ENCODE measurements at regions not wholly inside any gene's neighbourhood (a gene's known extent, or its start where the extent isn't known, plus 50 kb on each side); places are given as distances from the start of the nearest gene placed in this dataset.

DNA sequence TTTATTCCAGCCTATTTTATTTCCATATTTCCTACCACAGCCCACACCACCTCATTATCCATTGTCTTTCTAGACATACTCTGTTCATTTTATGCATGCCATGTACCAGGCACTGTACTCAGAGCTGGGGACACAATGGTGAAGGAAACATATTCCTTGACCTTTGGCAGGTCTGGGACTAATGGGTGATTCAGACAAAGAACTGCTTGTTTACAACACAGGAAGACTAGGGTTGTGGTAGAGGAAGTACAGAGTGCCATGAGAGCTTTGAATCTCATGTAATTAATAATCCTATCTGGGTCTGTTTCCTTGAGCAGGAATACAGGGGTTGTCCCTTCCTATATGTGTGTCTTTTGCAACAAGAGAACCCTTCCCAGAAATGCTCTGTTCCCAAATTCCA is 75.1 kb upstream of the NUDT10 start:
- ChIA-PET CTCF (no interaction called here), RAD21 (ENCODE audit: unreplicated experiment) (no interaction called here), POLR2A (no interaction called here), SMC1A (ENCODE audit: uncharacterized antibody, unreplicated experiment) (no interaction called here)
- ATAC-seq = no peak
- Histone ChIP-seq H3K36me3 (ENCODE audit: control insufficient read depth in 2 of 2, insufficient read depth in 2 of 2, low read length in 1 of 2) (no peaks in the 10 kb centered on the region), H3K79me2 (ENCODE audit: control insufficient read depth, insufficient read depth, low read length) (no peaks in the 10 kb centered on the region), H3K9ac (ENCODE audit: control insufficient read depth, insufficient read depth, low read length) (no peak overlapping the region), H3K4me3 (no peak overlapping the region), H3K4me1 (ENCODE audit: control insufficient read depth, insufficient read depth, low read length) (no peaks in the 10 kb centered on the region), H2AFZ (ENCODE audit: control insufficient read depth, low read depth, low read length) (no peak overlapping the region), H3K4me2 (ENCODE audit: control insufficient read depth, insufficient read depth) (no peak overlapping the region), H3K27me3 (replicated peaks in 1 of 2; ENCODE audit: control insufficient read depth in 2 of 2, insufficient read depth in 2 of 2, low read length in 1 of 2) (no peaks in the 10 kb centered on the region), H3K27ac (ENCODE audit: control insufficient read depth, insufficient read depth) (no peak overlapping the region), H4K20me1 (ENCODE audit: control insufficient read depth, insufficient read depth) (no peaks in the 10 kb centered on the region), H3K9me3 (replicated peaks; ENCODE audit: control insufficient read depth, insufficient read depth, low read length) (no peaks in the 10 kb centered on the region)
- intact Hi-C loops (cut with micrococcal nuclease; ENCODE audit: unreplicated experiment) (no loop called here), in situ Hi-C loops (cut with MboI) (no loop called here)
- no TSS peak for BruUV-seq (replicated peaks)
- FAIRE-seq = no peak
- DNase-seq (ENCODE audit: low read depth, low spot score) = no peak
- TF ChIP-seq, protein P1, sequence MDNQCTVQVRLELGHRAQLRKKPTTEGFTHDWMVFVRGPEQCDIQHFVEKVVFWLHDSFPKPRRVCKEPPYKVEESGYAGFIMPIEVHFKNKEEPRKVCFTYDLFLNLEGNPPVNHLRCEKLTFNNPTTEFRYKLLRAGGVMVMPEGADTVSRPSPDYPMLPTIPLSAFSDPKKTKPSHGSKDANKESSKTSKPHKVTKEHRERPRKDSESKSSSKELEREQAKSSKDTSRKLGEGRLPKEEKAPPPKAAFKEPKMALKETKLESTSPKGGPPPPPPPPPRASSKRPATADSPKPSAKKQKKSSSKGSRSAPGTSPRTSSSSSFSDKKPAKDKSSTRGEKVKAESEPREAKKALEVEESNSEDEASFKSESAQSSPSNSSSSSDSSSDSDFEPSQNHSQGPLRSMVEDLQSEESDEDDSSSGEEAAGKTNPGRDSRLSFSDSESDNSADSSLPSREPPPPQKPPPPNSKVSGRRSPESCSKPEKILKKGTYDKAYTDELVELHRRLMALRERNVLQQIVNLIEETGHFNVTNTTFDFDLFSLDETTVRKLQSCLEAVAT (IDR thresholded peaks at IDR 0.05) = no peak
- TF ChIP-seq SMAD5 (IDR thresholded peaks at IDR 0.05; ENCODE audit: low read depth) (no peak), YBX1 (IDR thresholded peaks at IDR 0.05) (no peak), CBX5 (IDR thresholded peaks at IDR 0.05; ENCODE audit: low read depth) (no peak), RCOR1 (conservative IDR thresholded peaks at IDR 0.05; ENCODE audit: low read depth, low read length) (no peak), ZBED1 (IDR thresholded peaks at IDR 0.05; ENCODE audit: borderline replicate concordance) (no peak), NRF1 (conservative IDR thresholded peaks at IDR 0.05; ENCODE audit: low read depth, low read length) (no peak), SP1 (IDR thresholded peaks at IDR 0.05; ENCODE audit: low read depth, low read length) (no peak)
- TF ChIP-seq, protein P2, sequence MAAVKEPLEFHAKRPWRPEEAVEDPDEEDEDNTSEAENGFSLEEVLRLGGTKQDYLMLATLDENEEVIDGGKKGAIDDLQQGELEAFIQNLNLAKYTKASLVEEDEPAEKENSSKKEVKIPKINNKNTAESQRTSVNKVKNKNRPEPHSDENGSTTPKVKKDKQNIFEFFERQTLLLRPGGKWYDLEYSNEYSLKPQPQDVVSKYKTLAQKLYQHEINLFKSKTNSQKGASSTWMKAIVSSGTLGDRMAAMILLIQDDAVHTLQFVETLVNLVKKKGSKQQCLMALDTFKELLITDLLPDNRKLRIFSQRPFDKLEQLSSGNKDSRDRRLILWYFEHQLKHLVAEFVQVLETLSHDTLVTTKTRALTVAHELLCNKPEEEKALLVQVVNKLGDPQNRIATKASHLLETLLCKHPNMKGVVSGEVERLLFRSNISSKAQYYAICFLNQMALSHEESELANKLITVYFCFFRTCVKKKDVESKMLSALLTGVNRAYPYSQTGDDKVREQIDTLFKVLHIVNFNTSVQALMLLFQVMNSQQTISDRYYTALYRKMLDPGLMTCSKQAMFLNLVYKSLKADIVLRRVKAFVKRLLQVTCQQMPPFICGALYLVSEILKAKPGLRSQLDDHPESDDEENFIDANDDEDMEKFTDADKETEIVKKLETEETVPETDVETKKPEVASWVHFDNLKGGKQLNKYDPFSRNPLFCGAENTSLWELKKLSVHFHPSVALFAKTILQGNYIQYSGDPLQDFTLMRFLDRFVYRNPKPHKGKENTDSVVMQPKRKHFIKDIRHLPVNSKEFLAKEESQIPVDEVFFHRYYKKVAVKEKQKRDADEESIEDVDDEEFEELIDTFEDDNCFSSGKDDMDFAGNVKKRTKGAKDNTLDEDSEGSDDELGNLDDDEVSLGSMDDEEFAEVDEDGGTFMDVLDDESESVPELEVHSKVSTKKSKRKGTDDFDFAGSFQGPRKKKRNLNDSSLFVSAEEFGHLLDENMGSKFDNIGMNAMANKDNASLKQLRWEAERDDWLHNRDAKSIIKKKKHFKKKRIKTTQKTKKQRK (IDR thresholded peaks at IDR 0.05; ENCODE audit: low read depth, low read length) = no peak
- TF ChIP-seq, protein P3, sequence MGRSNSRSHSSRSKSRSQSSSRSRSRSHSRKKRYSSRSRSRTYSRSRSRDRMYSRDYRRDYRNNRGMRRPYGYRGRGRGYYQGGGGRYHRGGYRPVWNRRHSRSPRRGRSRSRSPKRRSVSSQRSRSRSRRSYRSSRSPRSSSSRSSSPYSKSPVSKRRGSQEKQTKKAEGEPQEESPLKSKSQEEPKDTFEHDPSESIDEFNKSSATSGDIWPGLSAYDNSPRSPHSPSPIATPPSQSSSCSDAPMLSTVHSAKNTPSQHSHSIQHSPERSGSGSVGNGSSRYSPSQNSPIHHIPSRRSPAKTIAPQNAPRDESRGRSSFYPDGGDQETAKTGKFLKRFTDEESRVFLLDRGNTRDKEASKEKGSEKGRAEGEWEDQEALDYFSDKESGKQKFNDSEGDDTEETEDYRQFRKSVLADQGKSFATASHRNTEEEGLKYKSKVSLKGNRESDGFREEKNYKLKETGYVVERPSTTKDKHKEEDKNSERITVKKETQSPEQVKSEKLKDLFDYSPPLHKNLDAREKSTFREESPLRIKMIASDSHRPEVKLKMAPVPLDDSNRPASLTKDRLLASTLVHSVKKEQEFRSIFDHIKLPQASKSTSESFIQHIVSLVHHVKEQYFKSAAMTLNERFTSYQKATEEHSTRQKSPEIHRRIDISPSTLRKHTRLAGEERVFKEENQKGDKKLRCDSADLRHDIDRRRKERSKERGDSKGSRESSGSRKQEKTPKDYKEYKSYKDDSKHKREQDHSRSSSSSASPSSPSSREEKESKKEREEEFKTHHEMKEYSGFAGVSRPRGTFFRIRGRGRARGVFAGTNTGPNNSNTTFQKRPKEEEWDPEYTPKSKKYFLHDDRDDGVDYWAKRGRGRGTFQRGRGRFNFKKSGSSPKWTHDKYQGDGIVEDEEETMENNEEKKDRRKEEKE (IDR thresholded peaks at IDR 0.05) = no peak
- TF ChIP-seq, protein P4, sequence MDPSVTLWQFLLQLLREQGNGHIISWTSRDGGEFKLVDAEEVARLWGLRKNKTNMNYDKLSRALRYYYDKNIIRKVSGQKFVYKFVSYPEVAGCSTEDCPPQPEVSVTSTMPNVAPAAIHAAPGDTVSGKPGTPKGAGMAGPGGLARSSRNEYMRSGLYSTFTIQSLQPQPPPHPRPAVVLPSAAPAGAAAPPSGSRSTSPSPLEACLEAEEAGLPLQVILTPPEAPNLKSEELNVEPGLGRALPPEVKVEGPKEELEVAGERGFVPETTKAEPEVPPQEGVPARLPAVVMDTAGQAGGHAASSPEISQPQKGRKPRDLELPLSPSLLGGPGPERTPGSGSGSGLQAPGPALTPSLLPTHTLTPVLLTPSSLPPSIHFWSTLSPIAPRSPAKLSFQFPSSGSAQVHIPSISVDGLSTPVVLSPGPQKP (IDR thresholded peaks at IDR 0.05; ENCODE audit: low read depth, low read length) = no peak
- TF ChIP-seq, protein P5, sequence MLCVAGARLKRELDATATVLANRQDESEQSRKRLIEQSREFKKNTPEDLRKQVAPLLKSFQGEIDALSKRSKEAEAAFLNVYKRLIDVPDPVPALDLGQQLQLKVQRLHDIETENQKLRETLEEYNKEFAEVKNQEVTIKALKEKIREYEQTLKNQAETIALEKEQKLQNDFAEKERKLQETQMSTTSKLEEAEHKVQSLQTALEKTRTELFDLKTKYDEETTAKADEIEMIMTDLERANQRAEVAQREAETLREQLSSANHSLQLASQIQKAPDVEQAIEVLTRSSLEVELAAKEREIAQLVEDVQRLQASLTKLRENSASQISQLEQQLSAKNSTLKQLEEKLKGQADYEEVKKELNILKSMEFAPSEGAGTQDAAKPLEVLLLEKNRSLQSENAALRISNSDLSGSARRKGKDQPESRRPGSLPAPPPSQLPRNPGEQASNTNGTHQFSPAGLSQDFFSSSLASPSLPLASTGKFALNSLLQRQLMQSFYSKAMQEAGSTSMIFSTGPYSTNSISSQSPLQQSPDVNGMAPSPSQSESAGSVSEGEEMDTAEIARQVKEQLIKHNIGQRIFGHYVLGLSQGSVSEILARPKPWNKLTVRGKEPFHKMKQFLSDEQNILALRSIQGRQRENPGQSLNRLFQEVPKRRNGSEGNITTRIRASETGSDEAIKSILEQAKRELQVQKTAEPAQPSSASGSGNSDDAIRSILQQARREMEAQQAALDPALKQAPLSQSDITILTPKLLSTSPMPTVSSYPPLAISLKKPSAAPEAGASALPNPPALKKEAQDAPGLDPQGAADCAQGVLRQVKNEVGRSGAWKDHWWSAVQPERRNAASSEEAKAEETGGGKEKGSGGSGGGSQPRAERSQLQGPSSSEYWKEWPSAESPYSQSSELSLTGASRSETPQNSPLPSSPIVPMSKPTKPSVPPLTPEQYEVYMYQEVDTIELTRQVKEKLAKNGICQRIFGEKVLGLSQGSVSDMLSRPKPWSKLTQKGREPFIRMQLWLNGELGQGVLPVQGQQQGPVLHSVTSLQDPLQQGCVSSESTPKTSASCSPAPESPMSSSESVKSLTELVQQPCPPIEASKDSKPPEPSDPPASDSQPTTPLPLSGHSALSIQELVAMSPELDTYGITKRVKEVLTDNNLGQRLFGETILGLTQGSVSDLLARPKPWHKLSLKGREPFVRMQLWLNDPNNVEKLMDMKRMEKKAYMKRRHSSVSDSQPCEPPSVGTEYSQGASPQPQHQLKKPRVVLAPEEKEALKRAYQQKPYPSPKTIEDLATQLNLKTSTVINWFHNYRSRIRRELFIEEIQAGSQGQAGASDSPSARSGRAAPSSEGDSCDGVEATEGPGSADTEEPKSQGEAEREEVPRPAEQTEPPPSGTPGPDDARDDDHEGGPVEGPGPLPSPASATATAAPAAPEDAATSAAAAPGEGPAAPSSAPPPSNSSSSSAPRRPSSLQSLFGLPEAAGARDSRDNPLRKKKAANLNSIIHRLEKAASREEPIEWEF (IDR thresholded peaks at IDR 0.05; ENCODE audit: insufficient replicate concordance, low read depth, low read length) = no peak

Data from GM12878 (cell line).